SK-N-DZ (cell line): ENCODE measurements at regions not wholly inside any gene's neighbourhood (a gene's known extent, or its start where the extent isn't known, plus 50 kb on each side); places are given as distances from the start of the nearest gene placed in this dataset.
"Not testable (repeated sequence)": the region's sequence is repeated elsewhere in the genome, so short reads cannot be mapped to it uniquely, and the experiment has no call there.

ENCODE experiments used
- DNase-seq: peaks from one replicate; pipeline ENCODE4 v3.0.0-alpha.2; 2015; ENCODE audit warnings: low spot score
- small RNA-seq, 2 experiments: library from RNA; depleted of rRNA; stranded (forward); fragments of <200 nt; gene quantifications; one replicate each; pipeline ENCODE3, GENCODE V24; 2014

DNA sequence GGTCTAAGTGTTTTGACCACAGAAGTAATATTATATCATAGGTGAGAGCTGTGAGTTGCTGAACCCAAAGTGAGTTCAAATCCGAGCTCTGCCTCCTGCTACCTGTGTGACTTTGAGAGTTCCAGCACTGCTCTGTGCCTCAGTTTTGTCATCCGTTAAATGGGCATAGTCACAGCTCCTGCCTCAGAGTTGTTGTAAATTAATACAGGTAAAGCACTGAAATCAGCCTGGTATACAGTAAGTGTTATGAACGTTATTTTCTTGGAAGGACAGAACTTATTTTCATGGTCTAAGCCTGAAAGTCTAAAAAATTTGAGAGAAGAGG, 65.4 kb upstream of the ZNF195 start:
- DNase-seq: not testable (repeated sequence)

GRCh38 chr11:3443700-3444419, 64.9 kb upstream of the ZNF195 start:
- DNase-seq: not testable (repeated sequence)

DNA sequence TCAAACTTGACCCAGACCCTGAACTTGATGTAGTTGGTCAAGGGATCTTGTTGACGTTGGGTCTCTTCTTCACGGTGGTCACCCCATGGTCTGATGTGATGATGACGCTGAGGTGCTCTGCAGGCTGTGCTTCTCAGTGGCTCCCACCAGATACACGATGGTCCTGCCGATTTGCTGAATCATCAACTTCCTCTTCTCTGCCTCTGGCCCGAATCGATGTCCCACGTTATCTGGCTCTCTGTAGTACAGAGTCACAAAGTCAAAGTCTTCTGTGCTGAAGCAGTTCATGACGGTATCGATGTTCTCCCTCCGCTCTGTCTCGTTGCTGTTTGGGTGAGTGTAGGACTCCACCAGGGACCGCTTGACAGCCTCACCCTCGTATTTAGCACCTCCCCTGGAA, 58.5 kb upstream of the ZNF195 start:
- not testable (repeated sequence) for DNase-seq

DNA sequence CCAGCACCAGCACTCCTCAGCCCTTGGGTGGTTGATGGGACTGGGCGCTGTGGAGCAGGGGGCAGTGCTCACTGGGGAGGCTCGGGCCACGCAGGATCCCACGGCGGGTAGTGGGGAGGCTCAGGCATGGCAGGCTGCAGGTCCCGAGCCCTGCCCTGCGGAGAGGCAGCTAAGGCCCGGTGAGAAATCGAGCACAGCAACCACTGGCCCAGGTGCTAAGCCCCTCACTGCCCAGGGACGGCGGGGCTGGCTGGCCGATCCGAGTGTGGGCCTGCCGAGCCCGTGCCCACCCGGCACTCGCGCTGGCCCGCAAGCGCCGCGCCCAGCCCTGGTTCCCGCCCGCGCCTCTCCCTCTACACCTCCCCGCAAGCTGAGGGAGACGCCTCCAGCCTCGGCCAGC, 56.0 kb upstream of the ZNF195 start:
- DNase-seq: no peak

- DNase-seq: not testable (repeated sequence)
Observed at GRCh38 chr11:3429191-3429590, 50.2 kb upstream of the ZNF195 start.

Small RNA genes in the stretch of these regions (small RNA-seq; reads per million reads assigned to genes)
- gene SNRPCP5: 0 reads per million in 2 experiments
